Putamen (tissue), 1 donor: ENCODE measurements at regions not wholly inside any gene's neighbourhood (a gene's known extent, or its start where the extent isn't known, plus 50 kb on each side); places are given as distances from the start of the nearest gene placed in this dataset.
A peak's percentile ranks its signal among the peaks of the same experiment; 100 is the strongest.

Source experiments
- DNase-seq: peaks from one replicate; pipeline ENCODE4 v3.0.0-alpha.2; 2016; ENCODE audit warnings: low spot score

DNA sequence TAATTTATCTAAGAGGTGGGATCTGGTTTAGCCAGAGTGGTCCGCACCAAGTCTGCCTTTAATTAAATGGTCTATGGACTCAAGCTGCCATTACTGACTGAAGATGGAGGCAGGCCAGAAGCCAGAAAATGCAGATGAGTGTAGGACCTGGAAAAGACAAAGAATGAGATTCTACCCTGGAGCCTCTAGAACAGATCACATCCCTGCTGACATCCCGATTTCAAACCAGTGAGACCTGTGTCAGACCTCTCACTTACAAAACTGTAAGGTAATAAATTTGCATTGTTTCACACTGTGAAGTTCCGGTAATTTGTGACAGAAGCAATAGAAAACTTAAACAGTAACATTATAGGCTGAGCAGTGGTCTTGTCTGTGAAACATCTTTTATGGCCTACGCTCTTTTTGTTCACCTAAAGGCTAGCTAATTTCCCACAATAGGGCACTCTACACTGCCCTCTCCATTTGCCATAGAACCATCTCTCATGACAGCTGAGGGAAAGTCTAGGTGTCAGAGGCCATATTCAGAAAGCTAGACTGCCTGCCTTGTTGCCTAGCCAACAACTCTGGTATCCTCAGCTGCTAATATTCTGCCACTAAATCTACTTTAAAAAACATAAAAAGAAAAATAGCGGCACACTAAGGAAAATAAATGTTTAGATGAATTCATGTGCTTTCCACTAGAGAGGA lies 1396.2 kb upstream of the PIK3C3 start:
- no peak for DNase-seq

DNA sequence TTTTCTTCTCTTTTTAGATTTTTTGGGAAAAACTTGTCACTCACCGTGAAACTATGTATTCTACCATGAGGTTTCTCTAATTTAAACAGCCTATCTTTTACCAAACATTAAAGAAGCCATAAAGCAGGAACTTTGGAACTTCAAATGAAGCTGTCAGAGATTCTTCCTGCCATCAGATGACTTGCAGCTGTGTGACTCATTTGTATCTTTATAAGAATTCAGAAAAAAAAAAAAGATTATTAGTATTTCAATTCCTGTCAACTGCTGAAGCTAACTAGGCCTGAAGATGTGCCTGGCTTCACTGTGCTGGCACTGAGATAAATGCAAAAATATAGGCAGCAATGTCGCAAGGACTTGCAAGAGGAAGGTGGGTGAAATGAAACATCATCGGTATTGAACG lies 1399.1 kb upstream of the PIK3C3 start:
- peak; percentile 62 for DNase-seq

DNA sequence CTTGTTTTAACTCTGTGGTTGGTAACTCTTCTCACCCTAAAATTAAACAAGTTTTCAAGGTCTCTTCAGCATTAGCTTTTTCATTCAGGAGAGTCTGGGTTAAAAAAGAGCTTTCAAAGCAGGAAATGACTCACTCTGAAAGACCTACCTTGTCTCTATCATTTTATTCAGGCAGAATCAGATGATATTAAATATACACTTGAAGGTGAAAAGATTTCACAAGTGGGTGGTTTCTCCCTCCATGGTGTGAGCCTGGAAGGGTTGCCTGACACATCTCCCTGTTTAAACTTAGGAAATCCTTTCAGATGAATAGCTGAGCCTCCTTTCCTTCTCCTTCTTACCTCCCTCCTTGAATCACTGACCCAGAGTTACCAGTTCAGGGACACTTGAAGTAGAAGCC lies 1402.0 kb upstream of the PIK3C3 start:
- peak; percentile 47 for DNase-seq

DNA sequence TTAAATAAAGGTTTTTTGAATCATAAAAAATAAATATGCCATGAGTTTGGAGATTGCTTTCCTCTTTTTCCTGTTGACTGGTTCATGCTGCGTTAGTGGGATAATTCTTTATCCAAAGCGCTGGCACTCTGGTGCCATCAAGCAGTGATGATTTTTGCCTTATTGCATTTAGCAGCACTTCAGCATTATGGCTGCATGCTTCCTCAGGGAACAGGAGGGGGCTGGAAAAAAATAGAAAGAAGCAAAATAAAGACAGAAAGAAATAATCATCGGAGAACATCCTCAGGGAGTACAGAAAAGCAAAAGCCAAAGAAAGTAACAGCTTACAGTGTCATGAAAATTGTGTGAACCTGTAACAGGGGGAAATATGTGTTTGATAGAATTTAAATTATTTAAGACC lies 1408.2 kb upstream of the PIK3C3 start:
- DNase-seq: no peak

DNA sequence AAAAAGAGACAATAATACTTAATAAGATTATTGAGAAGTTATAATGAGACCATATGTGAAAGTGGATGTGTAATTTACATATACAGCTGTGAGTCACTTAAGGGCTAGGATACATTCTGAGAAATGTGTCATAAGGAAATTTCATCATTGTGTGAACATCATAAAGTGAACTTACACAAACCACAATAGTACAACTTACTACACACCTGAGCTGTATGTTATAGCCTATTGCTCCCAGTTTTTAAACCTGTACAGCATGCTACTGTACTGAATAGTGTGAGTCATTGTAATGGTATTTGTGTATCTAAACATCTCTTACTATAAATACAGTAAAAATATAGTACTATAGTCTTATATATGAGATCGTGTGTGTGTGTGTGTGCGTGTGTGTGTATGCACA lies 1420.3 kb upstream of the PIK3C3 start:
- DNase-seq: no peak

DNA sequence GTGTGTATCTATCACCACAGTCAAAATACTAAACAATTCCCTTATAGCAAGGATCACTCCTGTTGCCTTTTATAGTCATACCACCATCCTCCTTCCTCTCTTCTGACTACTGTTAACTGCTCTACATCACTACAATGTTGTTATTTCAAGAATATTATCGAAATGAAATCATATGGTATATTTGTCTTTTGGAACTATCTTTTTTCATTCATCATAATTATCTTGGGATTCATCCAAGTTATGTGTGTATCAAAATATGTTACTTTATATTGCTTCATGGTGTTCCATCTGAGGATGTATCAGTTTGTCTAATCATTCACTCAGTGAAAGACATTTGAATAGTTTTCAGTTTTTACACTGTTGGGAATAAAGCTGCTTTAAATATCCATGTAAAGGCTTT lies 1423.0 kb upstream of the PIK3C3 start:
- DNase-seq: no peak

DNA sequence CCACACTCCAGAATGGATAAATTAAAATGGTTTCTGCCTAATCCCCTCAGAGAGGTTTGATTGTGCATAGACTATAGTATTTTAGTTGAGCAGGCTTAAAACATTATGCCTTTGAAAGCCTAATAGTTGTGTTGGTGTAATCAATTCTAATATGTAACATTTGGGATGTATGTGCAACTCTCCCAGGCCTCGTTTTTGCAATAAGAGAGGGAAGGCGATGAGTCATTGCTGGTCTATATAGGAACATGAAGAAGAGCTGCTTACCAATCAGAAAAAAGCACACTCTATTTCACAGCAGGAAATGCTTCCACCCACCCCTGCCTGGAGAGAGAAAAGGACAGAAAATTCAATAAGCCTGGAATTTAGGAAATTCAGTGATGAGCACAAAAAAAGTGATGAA lies 1424.0 kb upstream of the PIK3C3 start:
- DNase-seq: no peak

DNA sequence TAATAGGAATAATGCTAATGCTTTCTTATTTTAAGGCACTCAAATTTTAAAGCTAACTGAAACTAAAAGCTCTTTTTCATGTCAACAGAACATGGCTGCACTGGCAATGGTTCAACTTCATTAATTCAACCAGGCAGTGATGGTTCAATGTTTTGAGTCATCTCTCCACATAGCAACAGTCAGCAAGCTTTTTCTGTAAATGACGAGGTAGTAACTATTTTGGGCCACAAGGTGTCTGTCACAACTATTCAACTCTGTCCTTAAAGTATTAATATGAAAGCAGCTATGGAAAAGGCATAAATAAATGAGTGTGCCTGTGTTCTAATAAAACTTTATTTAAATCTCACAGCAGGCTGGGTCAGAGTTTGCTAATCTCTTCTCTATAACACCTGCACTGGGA lies 1425.6 kb upstream of the PIK3C3 start:
- DNase-seq: no peak

DNA sequence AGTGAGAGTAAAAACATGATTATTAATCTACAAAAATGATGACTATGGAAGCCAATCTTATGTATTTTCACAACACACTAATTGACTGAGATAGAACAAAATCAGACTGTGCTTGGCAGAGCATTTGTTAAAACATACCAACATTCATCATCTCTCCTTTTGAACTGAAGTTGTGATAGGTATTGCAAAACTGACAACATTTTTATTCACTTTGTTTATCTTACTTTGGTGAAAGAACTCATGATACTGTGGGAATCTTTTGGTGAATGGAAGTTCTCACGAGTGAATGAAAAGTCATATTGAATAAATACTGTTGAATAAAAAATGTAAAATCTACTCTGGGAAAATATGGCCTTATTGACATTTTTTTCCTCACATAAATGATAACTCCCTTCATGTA lies 1430.2 kb upstream of the PIK3C3 start:
- no peak for DNase-seq

DNA sequence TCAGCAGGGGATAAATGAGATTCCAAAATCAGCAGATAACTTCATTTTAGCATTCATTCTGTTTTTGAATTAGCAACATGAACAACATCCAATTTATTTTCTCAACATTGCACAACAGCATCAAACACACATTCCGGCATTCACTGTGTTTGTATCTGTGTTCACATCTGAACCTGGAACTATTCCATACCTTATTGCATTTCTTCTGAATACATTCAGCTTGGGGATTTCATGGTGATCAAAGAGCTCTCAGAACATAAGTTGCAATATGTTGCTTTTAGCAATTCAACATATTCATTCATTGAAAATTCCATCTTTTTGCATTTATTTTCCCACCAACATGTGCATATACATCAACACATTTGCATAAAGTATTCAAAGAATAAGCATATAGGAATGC lies 1431.7 kb upstream of the PIK3C3 start:
- no peak for DNase-seq

DNA sequence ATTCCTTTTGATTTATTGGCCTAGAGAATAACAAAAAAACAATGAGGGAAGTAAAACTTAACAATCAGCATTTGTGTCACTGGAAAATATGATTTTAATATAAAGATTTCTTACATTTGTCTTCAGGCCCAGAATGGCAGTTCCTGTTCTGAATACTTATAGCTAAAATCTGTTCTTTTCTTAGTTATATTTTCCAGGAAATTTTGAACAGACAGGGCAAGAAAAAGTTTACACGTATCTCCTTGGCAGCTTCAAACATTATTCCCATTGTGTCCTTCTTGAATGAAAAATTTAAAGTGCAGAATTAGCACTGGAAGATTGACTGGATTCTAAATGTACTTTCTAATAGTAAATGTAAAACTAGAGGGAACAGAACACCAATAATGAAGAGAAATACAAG lies 1454.0 kb upstream of the PIK3C3 start:
- DNase-seq: no peak

DNA sequence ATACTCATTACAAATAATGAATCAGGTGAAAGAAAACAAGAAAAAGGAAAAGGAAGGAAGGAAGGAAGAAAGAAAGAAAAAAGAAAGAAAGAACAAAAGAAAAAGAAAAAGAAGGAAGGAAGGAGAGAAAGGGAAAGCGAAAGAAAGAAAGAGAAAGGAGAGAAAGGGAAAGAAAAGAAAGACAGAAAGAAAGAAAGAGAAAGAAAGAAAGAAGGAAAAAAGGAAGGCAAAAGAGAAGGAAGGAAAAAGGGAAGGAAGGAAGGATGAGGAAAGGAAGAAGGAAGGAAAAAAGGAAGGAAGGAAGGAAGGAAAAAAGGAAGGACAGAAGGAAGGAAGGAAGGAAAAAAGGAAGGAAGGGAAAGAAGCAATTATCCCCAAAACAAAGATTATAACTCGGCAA lies 1460.4 kb upstream of the PIK3C3 start:
- no peak for DNase-seq

DNA sequence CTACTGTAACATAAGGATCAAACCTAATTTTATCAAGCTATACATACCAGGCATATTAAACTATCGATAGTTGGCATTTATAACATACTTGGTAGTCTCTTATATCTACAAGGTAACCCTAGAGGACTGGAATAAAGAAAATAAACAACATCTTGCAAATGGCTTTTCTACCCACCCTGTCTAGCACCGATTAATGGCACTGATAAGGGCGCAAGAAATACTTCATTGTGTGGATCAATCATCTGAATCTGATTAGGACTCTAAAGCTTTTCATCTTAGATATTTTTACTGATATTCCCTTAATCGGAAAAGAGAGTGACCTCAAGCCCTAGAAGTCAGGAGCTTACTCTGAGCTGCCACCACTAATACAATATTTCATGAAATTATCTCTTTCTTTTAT lies 1461.7 kb upstream of the PIK3C3 start:
- DNase-seq: no peak

DNA sequence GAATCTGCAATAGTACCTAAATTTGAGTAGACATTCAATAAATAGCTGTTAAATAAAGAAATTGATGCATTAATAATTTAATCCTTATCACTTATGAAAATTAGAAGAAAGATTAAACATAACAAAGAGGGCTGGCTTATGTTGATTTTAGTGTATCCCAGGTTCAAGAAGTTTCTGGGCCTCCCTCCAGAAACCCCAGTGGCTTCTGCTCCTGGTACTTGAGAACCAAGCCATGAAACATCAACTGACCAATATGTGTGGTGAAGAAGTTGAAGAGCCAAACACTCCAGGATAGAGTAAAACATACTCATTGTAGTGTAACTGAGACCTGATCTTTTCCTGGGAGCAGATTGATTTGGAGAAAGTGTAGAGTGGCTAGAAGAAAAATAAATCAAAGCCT lies 1465.7 kb upstream of the PIK3C3 start:
- DNase-seq: no peak

DNA sequence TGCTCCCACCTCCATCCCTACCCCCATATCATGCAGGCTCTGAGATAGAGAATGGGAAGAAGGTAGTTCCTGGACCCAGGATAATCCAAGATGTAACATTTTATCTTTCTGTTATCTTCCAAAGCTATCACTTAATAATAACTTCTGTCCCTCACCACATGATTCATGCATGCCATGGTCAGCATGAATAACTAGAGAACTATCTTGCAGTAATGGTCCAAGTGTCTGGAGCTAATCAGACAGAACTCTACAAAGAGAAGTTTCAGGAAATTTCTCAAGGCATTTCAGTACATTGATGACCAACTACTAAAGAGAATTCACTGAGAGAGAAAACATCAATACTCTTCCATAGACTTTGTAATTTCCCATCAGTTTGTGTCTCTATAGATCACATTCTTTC lies 1469.7 kb upstream of the PIK3C3 start:
- no peak for DNase-seq

DNA sequence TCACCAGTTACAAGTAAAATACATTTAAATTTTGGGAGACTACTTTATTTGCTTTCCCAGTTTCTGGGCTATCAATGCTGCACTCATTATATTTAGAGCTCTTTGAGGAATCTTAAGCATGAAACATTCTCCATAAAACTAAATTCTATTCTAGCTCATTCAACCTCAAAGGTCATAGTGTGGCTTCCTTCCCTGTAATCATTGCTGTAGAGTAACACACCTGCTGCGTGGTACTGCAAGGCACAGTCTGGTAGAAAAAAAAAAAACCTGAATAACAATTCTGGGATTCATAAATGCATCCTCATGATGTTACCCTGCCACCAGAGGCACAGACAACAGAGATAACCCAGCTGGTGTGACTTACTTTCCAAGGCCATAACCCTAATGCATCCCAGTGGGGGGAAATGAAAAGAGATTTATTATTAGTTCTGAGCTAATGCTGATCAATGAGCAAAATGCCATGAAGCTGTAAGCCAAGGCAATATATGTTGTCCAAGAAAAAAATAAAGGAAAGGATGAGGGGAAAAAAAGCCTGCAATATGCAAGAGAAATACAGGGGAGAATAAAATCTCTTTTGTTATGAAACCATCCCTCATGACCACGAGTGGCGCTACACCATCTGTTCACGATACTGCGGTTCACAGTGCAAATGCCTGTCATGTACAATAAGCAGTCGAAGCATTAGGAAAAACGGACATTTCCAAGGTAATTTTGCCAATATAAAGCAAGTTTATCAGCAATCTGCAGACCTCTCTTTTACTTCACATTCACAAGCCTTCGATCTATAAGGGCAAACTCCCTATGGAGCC lies 1481.6 kb upstream of the PIK3C3 start:
- no peak for DNase-seq

DNA sequence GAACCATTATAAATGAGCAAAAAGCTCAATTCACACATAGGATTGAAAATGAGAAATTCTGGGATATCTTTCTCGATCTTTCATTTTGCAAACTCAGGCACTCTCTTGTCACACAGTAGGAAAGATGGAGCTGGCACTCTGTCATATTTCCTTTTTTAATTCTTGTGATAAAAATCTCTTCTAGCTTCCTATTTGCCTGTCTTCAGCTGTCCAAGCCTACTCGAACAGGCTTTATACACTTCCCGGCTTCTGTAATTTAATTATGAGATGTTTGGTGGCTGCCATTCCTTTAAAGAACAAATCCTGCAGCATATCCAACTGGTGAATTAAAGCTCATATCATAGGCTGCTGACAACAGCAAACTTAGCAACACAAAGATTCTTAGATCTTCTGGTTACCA lies 1484.3 kb upstream of the PIK3C3 start:
- no peak for DNase-seq

DNA sequence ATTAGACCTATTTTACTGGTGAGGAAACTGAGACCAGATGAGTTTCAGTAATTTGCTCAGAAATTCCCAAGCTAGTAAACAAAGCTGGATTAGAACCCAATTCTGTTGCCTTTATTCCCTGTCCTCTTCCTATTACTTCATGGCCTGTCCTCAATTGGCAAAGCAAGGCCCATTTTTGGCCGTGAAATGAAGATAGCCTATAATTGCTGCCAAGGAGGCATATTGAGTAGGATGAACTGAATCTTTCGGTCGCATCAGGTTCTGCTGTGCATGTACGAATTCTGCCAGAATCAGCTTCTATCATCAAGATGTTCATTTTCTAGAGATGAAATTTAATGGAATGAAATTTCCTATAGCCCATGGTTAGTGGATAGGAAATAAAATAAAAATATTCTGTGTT lies 1485.2 kb upstream of the PIK3C3 start:
- DNase-seq: no peak

DNA sequence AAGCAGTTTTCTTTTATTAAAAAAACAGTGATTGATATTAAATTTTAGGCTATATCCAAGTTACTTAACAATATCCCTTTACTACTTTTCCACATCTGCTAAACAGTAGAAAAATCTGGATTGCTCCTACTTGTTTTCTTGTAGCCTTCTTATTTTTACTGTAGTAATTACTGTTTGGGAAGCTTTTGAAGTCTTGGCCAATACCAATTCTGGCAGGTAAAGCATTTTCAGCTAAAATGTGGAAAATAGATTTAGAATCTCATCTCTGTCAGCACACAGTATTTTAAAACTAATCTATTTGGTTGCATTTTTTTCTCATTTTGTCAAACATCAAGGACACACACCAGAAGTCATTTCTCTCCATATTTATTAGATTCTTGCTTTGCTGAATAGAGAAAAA lies 1485.7 kb upstream of the PIK3C3 start:
- no peak for DNase-seq

DNA sequence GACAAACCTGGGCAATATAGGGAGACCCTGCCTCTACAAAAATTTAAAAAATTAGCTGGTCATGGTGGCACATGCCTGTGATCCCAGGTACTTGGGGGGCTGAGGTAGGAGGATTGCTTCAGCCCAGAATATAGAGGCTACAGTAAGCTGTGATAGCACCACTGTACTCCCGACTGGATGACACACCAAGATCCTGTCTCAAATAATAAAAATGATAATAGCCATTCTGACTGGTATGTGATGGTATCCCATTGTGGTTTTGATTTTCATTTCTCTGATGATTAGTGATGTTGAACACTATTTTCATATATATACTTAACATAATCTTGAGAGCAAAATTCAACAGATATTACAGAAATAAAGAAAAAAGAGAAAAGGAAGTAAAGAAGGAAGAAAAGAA lies 1491.0 kb upstream of the PIK3C3 start:
- DNase-seq: no peak

DNA sequence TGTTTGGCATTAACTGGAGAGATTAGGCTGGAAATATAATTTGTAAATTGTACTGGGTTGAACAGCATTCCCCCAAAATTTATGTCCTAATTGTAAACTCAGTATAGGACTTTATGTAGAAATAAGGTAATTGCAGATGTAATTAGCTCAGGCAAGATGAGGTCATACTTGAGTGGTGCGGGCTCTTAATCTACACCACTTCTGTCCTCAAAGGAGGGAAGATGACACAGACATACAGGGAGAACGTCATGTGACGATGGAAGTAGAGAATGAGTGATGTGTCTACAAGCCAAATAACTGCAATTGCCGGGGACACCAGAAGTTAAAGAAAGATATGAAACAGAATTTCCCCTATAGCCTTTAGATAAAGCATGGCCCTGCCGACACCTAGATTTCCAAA lies 1501.1 kb upstream of the PIK3C3 start:
- no peak for DNase-seq

DNA sequence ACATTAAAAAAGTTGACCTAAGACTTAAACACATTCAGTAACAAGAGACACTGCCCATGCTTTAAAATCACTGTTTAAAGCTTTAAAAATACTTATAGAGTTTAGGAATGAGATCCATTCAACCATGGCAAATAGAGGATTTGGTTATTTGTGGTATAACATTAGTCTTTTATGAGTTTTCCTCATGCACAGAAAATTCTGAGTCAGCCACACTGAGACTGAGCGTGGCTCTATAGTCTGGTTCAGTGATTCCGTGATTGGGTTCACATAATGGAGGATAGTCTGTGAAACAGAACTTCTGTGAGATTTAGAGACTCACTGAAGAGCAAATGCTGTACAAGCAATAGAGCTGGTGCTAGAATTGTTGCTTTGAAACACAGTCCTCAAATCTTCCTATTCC lies 1502.4 kb upstream of the PIK3C3 start:
- DNase-seq: no peak

DNA sequence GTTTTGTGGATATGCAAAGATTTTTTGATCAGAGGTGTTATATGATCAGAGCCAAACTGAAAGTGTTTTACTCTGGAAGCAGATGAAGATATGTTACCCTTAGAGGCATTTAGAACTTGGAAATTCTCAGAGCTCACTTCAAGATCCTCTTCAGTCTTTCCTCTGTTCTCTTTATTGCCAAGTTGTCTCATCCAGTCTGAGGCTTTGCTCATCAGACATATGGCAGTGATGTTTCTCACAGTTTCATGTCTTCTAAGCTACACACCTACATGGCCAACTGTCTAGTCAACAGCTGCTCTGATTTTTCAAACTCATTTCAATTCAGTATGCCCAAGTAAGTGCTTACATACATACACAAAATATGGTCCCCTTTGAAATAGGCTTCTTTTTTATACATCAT lies 1504.3 kb upstream of the PIK3C3 start:
- DNase-seq: no peak

DNA sequence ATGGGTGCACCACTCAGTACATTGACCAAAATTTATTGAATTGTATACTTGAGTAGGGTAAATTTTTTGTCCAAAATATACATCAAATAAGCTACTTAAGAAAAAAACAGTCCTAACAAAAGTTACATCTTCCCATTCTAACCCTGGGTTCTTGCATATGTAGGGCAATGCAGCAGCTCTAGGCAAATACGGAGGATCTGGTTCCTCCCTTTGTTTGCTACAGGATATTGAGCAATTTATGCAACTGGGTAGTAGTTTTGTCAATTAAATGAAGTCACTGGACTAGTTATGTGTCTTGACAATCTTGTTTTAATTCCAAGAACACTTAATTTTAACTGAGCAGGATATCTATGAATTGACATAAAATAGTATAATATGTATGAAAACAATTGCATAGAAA lies 1507.2 kb upstream of the PIK3C3 start:
- no peak for DNase-seq
